GM23338 (cell line): ENCODE measurements at regions not wholly inside any gene's neighbourhood (a gene's known extent, or its start where the extent isn't known, plus 50 kb on each side); places are given as distances from the start of the nearest gene placed in this dataset.

ENCODE experiments used
- ATAC-seq: fragments of 200-7000 bp; cut with Tn5 transposase; 3 replicates; pipeline ENCODE4 v1.9.1; 2020
- DNase-seq: peaks from one replicate; pipeline ENCODE4 v3.0.0-alpha.2; 2015; ENCODE audit warnings: low spot score
- H2AFZ ChIP-seq: fragments of 200-600 bp; sonication (generic); 2 replicates; pipeline ENCODE4 v1.8.0; 2016; ENCODE audit warnings: antibody characterized with exemption, mild to moderate bottlenecking, moderate library complexity
- H3F3A ChIP-seq: fragments of 200-600 bp; sonication (generic); replicated peaks from 2 replicates; pipeline ENCODE4 v1.8.0; 2017; ENCODE audit warnings: antibody characterized with exemption, mixed run types, low read depth
- H3K27ac ChIP-seq: fragments of 200-600 bp; sonication (generic); 2 replicates; pipeline ENCODE4 v1.6.1; 2016; ENCODE audit warnings: low read depth
- H3K27me3 ChIP-seq: fragments of 200-600 bp; sonication (generic); 2 replicates; pipeline ENCODE4 v1.8.0; 2016; ENCODE audit warnings: mild to moderate bottlenecking, mixed run types, moderate library complexity; ENCODE audit not compliant: insufficient read depth
- H3K36me3 ChIP-seq: fragments of 200-600 bp; sonication (generic); 2 replicates; pipeline ENCODE4 v1.8.0; 2016; ENCODE audit warnings: mild to moderate bottlenecking; ENCODE audit not compliant: insufficient read depth
- H3K4me1 ChIP-seq: fragments of 200-600 bp; sonication (generic); 2 replicates; pipeline ENCODE4 v1.8.0; 2016; ENCODE audit warnings: mild to moderate bottlenecking, moderate library complexity; ENCODE audit not compliant: insufficient read depth
- H3K4me2 ChIP-seq: fragments of 200-600 bp; sonication (generic); 2 replicates; pipeline ENCODE4 v1.7.1; 2017; ENCODE audit warnings: mixed run types
- H3K4me3 ChIP-seq: fragments of 200-600 bp; sonication (generic); 2 replicates; pipeline ENCODE4 v1.6.1; 2016; ENCODE audit warnings: mixed run types
- H3K79me2 ChIP-seq: fragments of 200-600 bp; sonication (generic); replicated peaks from 2 replicates; pipeline ENCODE4 v1.8.0; 2017; ENCODE audit warnings: mild to moderate bottlenecking; ENCODE audit not compliant: insufficient read depth
- H3K9me2 ChIP-seq: fragments of 200-600 bp; sonication (generic); 2 replicates; pipeline ENCODE4 v1.8.0; 2017; ENCODE audit not compliant: insufficient read depth
- H4K20me1 ChIP-seq: fragments of 200-600 bp; sonication (generic); replicated peaks from 2 replicates; pipeline ENCODE4 v1.8.0; 2017; ENCODE audit warnings: mild to moderate bottlenecking; ENCODE audit not compliant: insufficient read depth
- H3K27ac Mint-ChIP-seq: 2 replicates; pipeline ENCODE4 v1.8.0; 2020; ENCODE audit warnings: inconsistent platforms, mild to moderate bottlenecking, moderate library complexity, mixed read lengths
- H3K27me3 Mint-ChIP-seq: 3 replicates; pipeline ENCODE4 v1.8.0; 2022; ENCODE audit warnings: low read depth, mild to moderate bottlenecking, moderate library complexity, mixed read lengths, inconsistent platforms; ENCODE audit not compliant: insufficient read depth, poor library complexity
- H3K36me3 Mint-ChIP-seq: 3 replicates; pipeline ENCODE4 v1.8.0; 2021; ENCODE audit warnings: low read depth, mild to moderate bottlenecking, inconsistent platforms, moderate library complexity, mixed read lengths
- H3K4me1 Mint-ChIP-seq: 3 replicates; pipeline ENCODE4 v1.8.0; 2020; ENCODE audit warnings: mild to moderate bottlenecking, inconsistent platforms, mixed read lengths
- H3K4me3 Mint-ChIP-seq: 3 replicates; pipeline ENCODE4 v1.8.0; 2021; ENCODE audit warnings: moderate library complexity, mild to moderate bottlenecking, inconsistent platforms, mixed read lengths
- H3K9me3 Mint-ChIP-seq: 3 replicates; pipeline ENCODE4 v1.8.0; 2020; ENCODE audit warnings: moderate library complexity, mild to moderate bottlenecking, inconsistent platforms, mixed read lengths
- EZH2 ChIP-seq: fragments of 200-600 bp; sonication (generic); IDR thresholded peaks from one replicate; pipeline ENCODE4 v1.8.0; 2017; ENCODE audit warnings: antibody characterized with exemption, mild to moderate bottlenecking, low read depth; ENCODE audit not compliant: unreplicated experiment
- EZH2phosphoT487 ChIP-seq: fragments of 200-600 bp; sonication (generic); IDR thresholded peaks from one replicate; pipeline ENCODE4 v1.8.1; 2018; ENCODE audit warnings: antibody characterized with exemption; ENCODE audit not compliant: unreplicated experiment
- POLR2AphosphoS5 ChIP-seq: IDR thresholded peaks from 2 replicates; pipeline ENCODE4 v1.6.1; 2016; ENCODE audit warnings: antibody characterized with exemption, low read depth
- STAT1 ChIP-seq: IDR thresholded peaks from one replicate; pipeline ENCODE4 v1.6.1; 2016; ENCODE audit warnings: antibody characterized with exemption; ENCODE audit not compliant: unreplicated experiment
- TF ChIP-seq, protein P1 (sequence below): fragments of 250-450 bp; sonication (Bioruptor Pico); IDR thresholded peaks from 2 replicates; pipeline ENCODE4 v1.5.0; 2020; ENCODE audit warnings: mild to moderate bottlenecking, moderate library complexity
- TF ChIP-seq, protein P2 (sequence below): IDR thresholded peaks from one replicate; pipeline ENCODE4 v1.6.1; 2018; ENCODE audit warnings: antibody characterized with exemption; ENCODE audit not compliant: unreplicated experiment
- TF ChIP-seq, protein P3 (sequence below), 2 experiments: fragments of 200-600 bp in 1 of 2; sonication (generic) in 1 of 2; conservative IDR thresholded peaks; 2 replicates each; pipeline versions ENCODE4 v1.5.1 to v1.6.1; 2016 to 2017; ENCODE audit warnings: antibody characterized with exemption in 2 of 2, low read depth in 2 of 2, mild to moderate bottlenecking in 2 of 2, moderate library complexity in 1 of 2
- TF ChIP-seq, protein P4 (sequence below): IDR thresholded peaks from 2 replicates; pipeline ENCODE4 v1.6.1; 2016; ENCODE audit warnings: antibody characterized with exemption

DNA sequence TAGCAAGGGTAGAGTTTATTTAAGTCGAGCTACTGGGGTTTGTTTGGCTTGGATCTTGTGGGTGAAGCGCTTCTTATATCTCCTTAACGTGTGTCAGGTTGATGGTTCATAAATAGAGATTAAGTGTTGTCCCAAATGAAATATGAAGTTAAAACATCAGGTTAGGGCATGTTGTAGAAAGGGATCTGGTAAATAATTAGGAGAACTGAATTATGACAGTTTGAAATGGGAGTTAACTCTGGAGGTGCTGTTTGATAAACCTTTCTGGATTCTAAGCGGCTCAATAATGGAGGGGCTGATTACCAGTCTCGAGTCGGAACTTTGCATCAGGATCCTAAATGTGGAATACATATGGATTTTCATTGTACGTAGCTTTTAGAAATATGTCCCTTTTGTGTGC is 717.0 kb upstream of the WWC1 start:
- peak overlapping the region; percentile 58; the same call in 1 of the 2 replicates for H3K27ac Mint-ChIP-seq
- TF ChIP-seq, protein P1, sequence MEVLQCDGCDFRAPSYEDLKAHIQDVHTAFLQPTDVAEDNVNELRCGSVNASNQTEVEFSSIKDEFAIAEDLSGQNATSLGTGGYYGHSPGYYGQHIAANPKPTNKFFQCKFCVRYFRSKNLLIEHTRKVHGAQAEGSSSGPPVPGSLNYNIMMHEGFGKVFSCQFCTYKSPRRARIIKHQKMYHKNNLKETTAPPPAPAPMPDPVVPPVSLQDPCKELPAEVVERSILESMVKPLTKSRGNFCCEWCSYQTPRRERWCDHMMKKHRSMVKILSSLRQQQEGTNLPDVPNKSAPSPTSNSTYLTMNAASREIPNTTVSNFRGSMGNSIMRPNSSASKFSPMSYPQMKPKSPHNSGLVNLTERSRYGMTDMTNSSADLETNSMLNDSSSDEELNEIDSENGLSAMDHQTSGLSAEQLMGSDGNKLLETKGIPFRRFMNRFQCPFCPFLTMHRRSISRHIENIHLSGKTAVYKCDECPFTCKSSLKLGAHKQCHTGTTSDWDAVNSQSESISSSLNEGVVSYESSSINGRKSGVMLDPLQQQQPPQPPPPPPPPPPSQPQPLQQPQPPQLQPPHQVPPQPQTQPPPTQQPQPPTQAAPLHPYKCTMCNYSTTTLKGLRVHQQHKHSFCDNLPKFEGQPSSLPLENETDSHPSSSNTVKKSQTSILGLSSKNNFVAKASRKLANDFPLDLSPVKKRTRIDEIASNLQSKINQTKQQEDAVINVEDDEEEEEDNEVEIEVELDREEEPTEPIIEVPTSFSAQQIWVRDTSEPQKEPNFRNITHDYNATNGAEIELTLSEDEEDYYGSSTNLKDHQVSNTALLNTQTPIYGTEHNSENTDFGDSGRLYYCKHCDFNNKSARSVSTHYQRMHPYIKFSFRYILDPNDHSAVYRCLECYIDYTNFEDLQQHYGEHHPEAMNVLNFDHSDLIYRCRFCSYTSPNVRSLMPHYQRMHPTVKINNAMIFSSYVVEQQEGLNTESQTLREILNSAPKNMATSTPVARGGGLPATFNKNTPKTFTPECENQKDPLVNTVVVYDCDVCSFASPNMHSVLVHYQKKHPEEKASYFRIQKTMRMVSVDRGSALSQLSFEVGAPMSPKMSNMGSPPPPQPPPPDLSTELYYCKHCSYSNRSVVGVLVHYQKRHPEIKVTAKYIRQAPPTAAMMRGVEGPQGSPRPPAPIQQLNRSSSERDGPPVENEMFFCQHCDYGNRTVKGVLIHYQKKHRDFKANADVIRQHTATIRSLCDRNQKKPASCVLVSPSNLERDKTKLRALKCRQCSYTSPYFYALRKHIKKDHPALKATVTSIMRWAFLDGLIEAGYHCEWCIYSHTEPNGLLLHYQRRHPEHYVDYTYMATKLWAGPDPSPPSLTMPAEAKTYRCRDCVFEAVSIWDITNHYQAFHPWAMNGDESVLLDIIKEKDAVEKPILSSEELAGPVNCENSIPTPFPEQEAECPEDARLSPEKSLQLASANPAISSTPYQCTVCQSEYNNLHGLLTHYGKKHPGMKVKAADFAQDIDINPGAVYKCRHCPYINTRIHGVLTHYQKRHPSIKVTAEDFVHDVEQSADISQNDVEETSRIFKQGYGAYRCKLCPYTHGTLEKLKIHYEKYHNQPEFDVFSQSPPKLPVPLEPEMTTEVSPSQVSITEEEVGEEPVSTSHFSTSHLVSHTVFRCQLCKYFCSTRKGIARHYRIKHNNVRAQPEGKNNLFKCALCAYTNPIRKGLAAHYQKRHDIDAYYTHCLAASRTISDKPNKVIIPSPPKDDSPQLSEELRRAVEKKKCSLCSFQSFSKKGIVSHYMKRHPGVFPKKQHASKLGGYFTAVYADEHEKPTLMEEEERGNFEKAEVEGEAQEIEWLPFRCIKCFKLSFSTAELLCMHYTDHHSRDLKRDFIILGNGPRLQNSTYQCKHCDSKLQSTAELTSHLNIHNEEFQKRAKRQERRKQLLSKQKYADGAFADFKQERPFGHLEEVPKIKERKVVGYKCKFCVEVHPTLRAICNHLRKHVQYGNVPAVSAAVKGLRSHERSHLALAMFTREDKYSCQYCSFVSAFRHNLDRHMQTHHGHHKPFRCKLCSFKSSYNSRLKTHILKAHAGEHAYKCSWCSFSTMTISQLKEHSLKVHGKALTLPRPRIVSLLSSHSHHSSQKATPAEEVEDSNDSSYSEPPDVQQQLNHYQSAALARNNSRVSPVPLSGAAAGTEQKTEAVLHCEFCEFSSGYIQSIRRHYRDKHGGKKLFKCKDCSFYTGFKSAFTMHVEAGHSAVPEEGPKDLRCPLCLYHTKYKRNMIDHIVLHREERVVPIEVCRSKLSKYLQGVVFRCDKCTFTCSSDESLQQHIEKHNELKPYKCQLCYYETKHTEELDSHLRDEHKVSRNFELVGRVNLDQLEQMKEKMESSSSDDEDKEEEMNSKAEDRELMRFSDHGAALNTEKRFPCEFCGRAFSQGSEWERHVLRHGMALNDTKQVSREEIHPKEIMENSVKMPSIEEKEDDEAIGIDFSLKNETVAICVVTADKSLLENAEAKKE: no peak
- TF ChIP-seq, protein P2, sequence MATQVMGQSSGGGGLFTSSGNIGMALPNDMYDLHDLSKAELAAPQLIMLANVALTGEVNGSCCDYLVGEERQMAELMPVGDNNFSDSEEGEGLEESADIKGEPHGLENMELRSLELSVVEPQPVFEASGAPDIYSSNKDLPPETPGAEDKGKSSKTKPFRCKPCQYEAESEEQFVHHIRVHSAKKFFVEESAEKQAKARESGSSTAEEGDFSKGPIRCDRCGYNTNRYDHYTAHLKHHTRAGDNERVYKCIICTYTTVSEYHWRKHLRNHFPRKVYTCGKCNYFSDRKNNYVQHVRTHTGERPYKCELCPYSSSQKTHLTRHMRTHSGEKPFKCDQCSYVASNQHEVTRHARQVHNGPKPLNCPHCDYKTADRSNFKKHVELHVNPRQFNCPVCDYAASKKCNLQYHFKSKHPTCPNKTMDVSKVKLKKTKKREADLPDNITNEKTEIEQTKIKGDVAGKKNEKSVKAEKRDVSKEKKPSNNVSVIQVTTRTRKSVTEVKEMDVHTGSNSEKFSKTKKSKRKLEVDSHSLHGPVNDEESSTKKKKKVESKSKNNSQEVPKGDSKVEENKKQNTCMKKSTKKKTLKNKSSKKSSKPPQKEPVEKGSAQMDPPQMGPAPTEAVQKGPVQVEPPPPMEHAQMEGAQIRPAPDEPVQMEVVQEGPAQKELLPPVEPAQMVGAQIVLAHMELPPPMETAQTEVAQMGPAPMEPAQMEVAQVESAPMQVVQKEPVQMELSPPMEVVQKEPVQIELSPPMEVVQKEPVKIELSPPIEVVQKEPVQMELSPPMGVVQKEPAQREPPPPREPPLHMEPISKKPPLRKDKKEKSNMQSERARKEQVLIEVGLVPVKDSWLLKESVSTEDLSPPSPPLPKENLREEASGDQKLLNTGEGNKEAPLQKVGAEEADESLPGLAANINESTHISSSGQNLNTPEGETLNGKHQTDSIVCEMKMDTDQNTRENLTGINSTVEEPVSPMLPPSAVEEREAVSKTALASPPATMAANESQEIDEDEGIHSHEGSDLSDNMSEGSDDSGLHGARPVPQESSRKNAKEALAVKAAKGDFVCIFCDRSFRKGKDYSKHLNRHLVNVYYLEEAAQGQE: no peak
- TF ChIP-seq, protein P3, sequence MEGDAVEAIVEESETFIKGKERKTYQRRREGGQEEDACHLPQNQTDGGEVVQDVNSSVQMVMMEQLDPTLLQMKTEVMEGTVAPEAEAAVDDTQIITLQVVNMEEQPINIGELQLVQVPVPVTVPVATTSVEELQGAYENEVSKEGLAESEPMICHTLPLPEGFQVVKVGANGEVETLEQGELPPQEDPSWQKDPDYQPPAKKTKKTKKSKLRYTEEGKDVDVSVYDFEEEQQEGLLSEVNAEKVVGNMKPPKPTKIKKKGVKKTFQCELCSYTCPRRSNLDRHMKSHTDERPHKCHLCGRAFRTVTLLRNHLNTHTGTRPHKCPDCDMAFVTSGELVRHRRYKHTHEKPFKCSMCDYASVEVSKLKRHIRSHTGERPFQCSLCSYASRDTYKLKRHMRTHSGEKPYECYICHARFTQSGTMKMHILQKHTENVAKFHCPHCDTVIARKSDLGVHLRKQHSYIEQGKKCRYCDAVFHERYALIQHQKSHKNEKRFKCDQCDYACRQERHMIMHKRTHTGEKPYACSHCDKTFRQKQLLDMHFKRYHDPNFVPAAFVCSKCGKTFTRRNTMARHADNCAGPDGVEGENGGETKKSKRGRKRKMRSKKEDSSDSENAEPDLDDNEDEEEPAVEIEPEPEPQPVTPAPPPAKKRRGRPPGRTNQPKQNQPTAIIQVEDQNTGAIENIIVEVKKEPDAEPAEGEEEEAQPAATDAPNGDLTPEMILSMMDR (conservative IDR thresholded peaks at IDR 0.05; ENCODE audit: low read depth in 2 of 2): no peak
- TF ChIP-seq STAT1: no peak
- TF ChIP-seq EZH2phosphoT487: no peak
- TF ChIP-seq EZH2: no peak
- TF ChIP-seq, protein P4, sequence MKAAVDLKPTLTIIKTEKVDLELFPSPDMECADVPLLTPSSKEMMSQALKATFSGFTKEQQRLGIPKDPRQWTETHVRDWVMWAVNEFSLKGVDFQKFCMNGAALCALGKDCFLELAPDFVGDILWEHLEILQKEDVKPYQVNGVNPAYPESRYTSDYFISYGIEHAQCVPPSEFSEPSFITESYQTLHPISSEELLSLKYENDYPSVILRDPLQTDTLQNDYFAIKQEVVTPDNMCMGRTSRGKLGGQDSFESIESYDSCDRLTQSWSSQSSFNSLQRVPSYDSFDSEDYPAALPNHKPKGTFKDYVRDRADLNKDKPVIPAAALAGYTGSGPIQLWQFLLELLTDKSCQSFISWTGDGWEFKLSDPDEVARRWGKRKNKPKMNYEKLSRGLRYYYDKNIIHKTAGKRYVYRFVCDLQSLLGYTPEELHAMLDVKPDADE: no peak
- TF ChIP-seq POLR2AphosphoS5: no peak
- H3K27ac ChIP-seq: no peak overlapping the region
- no peaks in the 10 kb centered on the region for H3F3A ChIP-seq
- no peaks in the 10 kb centered on the region for H3K9me2 ChIP-seq
- H3K27me3 ChIP-seq: peaks cover 6% of the 10 kb centered on the region; the same call in 1 of the 2 replicates
- no peaks in the 10 kb centered on the region for H3K36me3 ChIP-seq
- peak overlapping the region; percentile 89 for H3K4me3 Mint-ChIP-seq
- H3K4me3 ChIP-seq: peak overlapping the region; percentile 55
- no peak overlapping the region for H2AFZ ChIP-seq
- peaks cover 9% of the 10 kb centered on the region for H3K27me3 Mint-ChIP-seq
- no peaks in the 10 kb centered on the region for H4K20me1 ChIP-seq
- no peaks in the 10 kb centered on the region for H3K9me3 Mint-ChIP-seq
- peak overlapping the region; percentile 76 for H3K4me2 ChIP-seq
- no peaks in the 10 kb centered on the region for H3K36me3 Mint-ChIP-seq
- DNase-seq (no peak), ATAC-seq (no peak)
- H3K4me1 ChIP-seq: peaks cover 69% of the 10 kb centered on the region
- peaks cover 71% of the 10 kb centered on the region for H3K4me1 Mint-ChIP-seq
- no peaks in the 10 kb centered on the region for H3K79me2 ChIP-seq
